ENCODE measurements at regions not wholly inside any gene's neighbourhood (a gene's known extent, or its start where the extent isn't known, plus 50 kb on each side); places are given as distances from the start of the nearest gene placed in this dataset.
A peak's percentile ranks its signal among the peaks of the same experiment; 100 is the strongest.

DNA sequence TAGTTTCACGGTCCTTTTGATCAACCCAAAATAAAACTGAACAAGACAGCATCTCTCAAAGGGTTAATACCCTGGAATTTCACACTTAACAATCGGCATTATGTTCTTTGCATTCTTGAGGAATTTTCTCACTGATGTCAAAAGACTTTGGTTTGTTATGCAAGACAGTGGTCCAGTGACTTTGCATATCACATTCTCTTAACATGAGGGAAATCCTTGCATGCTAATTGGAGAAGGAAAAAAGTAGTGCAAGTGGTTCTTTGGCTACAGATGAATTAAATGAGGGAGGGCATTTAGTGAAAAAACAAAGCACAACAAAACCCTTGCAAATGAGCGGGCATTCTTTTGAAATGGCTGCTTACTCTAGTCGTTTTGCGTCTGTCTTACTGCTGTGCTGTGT, 105.1 kb upstream of the LIMCH1 start:
- Histone ChIP-seq H3K27ac (ENCODE audit: low read depth, low read length) (no peak overlapping the region), H3K79me2 (ENCODE audit: insufficient read depth, low read length) (no peaks in the 10 kb centered on the region), H3K36me3 (ENCODE audit: insufficient read depth, low read length) (no peaks in the 10 kb centered on the region), H3K4me3 (ENCODE audit: insufficient read depth, low read length) (no peak overlapping the region), H2AFZ (ENCODE audit: low read length) (no peak overlapping the region), H3K4me1 (ENCODE audit: insufficient read depth, low read length) (peaks cover 5% of the 10 kb centered on the region), H3K27me3 (ENCODE audit: insufficient read depth, low read length) (no peaks in the 10 kb centered on the region), H3K9me3 (ENCODE audit: low read depth, low read length) (no peaks in the 10 kb centered on the region), H3K4me2 (ENCODE audit: insufficient read depth, low read length) (peak overlapping the region; percentile 23), H4K20me1 (ENCODE audit: insufficient read depth, low read length) (no peaks in the 10 kb centered on the region)
- TF ChIP-seq, protein P1, sequence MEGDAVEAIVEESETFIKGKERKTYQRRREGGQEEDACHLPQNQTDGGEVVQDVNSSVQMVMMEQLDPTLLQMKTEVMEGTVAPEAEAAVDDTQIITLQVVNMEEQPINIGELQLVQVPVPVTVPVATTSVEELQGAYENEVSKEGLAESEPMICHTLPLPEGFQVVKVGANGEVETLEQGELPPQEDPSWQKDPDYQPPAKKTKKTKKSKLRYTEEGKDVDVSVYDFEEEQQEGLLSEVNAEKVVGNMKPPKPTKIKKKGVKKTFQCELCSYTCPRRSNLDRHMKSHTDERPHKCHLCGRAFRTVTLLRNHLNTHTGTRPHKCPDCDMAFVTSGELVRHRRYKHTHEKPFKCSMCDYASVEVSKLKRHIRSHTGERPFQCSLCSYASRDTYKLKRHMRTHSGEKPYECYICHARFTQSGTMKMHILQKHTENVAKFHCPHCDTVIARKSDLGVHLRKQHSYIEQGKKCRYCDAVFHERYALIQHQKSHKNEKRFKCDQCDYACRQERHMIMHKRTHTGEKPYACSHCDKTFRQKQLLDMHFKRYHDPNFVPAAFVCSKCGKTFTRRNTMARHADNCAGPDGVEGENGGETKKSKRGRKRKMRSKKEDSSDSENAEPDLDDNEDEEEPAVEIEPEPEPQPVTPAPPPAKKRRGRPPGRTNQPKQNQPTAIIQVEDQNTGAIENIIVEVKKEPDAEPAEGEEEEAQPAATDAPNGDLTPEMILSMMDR (IDR thresholded peaks at IDR 0.05; ENCODE audit: extremely low read depth, low read depth, low read length): no peak
- no peak for DNase-seq (ENCODE audit: insufficient read length, low spot score, missing footprints)

- no peak overlapping the region for H2AFZ ChIP-seq (ENCODE audit: low read length)
- H3K79me2 ChIP-seq (ENCODE audit: insufficient read depth, low read length): no peaks in the 10 kb centered on the region
- no peak overlapping the region for H3K27ac ChIP-seq (ENCODE audit: low read depth, low read length)
- H3K27me3 ChIP-seq (ENCODE audit: insufficient read depth, low read length): no peaks in the 10 kb centered on the region
- no peak overlapping the region for H3K4me3 ChIP-seq (ENCODE audit: insufficient read depth, low read length)
- DNase-seq (ENCODE audit: insufficient read length, low spot score, missing footprints): no peak
- H3K36me3 ChIP-seq (ENCODE audit: insufficient read depth, low read length): no peaks in the 10 kb centered on the region
- TF ChIP-seq, protein P1 (IDR thresholded peaks at IDR 0.05; ENCODE audit: extremely low read depth, low read depth, low read length): no peak
- no peaks in the 10 kb centered on the region for H4K20me1 ChIP-seq (ENCODE audit: insufficient read depth, low read length)
- H3K4me1 ChIP-seq (ENCODE audit: insufficient read depth, low read length): peaks cover 5% of the 10 kb centered on the region
- H3K9me3 ChIP-seq (ENCODE audit: low read depth, low read length): no peaks in the 10 kb centered on the region
- no peak overlapping the region for H3K4me2 ChIP-seq (ENCODE audit: insufficient read depth, low read length)
These were observed 104.6 kb upstream of the LIMCH1 start for GRCh38 chr4:41433361-41433760.

- H3K36me3 ChIP-seq (ENCODE audit: insufficient read depth, low read length): no peaks in the 10 kb centered on the region
- H3K4me3 ChIP-seq (ENCODE audit: insufficient read depth, low read length): no peak overlapping the region
- peaks cover 5% of the 10 kb centered on the region for H3K4me1 ChIP-seq (ENCODE audit: insufficient read depth, low read length)
- no peak overlapping the region for H2AFZ ChIP-seq (ENCODE audit: low read length)
- H3K79me2 ChIP-seq (ENCODE audit: insufficient read depth, low read length): no peaks in the 10 kb centered on the region
- no peaks in the 10 kb centered on the region for H3K9me3 ChIP-seq (ENCODE audit: low read depth, low read length)
- no peaks in the 10 kb centered on the region for H3K27me3 ChIP-seq (ENCODE audit: insufficient read depth, low read length)
- no peak for DNase-seq (ENCODE audit: insufficient read length, low spot score, missing footprints)
- no peaks in the 10 kb centered on the region for H4K20me1 ChIP-seq (ENCODE audit: insufficient read depth, low read length)
- no peak overlapping the region for H3K4me2 ChIP-seq (ENCODE audit: insufficient read depth, low read length)
- no peak overlapping the region for H3K27ac ChIP-seq (ENCODE audit: low read depth, low read length)
- TF ChIP-seq, protein P1 (IDR thresholded peaks at IDR 0.05; ENCODE audit: extremely low read depth, low read depth, low read length): no peak
These were observed 102.4 kb upstream of the LIMCH1 start for GRCh38 chr4:41435510-41435909.

DNA sequence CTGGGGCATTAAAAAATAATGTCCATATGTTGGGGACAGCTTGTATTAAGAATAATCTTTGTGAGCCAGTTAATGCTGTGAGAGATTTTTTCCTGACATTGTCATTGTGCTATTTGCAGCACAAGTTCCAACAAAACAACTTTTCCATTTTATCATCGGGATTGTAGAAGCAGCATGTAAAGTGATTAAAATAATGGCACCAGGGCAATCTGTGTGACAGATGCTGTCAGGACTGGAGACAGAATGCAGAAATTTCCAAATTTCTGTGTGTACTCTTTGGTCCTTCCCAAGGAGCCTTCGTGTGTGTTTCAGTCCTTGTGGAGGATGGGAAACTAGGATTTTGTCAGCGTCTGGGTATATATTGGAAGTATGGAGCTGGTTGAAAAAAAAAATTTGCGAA, 101.5 kb upstream of the LIMCH1 start:
- Histone ChIP-seq H3K4me3 (ENCODE audit: insufficient read depth, low read length) (no peak overlapping the region), H3K36me3 (ENCODE audit: insufficient read depth, low read length) (no peaks in the 10 kb centered on the region), H4K20me1 (ENCODE audit: insufficient read depth, low read length) (no peaks in the 10 kb centered on the region), H3K27me3 (ENCODE audit: insufficient read depth, low read length) (no peaks in the 10 kb centered on the region), H3K4me2 (ENCODE audit: insufficient read depth, low read length) (no peak overlapping the region), H2AFZ (ENCODE audit: low read length) (no peak overlapping the region), H3K9me3 (ENCODE audit: low read depth, low read length) (no peaks in the 10 kb centered on the region), H3K79me2 (ENCODE audit: insufficient read depth, low read length) (no peaks in the 10 kb centered on the region), H3K4me1 (ENCODE audit: insufficient read depth, low read length) (peaks cover 5% of the 10 kb centered on the region), H3K27ac (ENCODE audit: low read depth, low read length) (no peak overlapping the region)
- TF ChIP-seq, protein P1 (IDR thresholded peaks at IDR 0.05; ENCODE audit: extremely low read depth, low read depth, low read length): no peak
- DNase-seq (ENCODE audit: insufficient read length, low spot score, missing footprints): no peak

Measured in osteoblast (primary cell).